ENCODE measurements at regions not wholly inside any gene's neighbourhood (a gene's known extent, or its start where the extent isn't known, plus 50 kb on each side); places are given as distances from the start of the nearest gene placed in this dataset.
A peak's percentile ranks its signal among the peaks of the same experiment; 100 is the strongest.

DNA sequence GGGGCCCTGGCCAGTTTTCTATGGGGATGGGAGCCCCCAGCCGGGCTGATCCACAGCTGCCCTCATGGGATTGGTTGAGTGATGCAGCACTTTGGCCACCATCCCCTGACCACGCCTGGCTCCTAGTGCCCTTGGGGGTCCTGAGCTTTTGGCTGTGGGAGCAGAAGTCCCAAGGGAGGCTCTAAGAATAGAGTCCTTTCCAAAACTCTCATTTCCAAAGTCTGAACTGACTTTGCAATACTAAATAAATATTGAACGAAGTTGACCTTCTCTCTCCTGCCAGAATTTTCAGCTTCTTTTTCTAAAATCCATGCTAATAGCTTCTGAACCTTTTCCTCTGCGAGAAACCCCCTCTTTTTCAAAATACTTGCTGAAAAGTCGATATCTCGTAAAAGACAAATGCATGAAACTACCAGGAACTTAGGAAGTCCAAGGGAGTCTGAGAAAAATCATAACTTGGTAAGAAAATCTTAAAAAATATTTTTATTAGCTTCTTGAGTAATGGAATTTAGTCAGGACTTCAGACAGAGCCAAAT, 62.7 kb upstream of the IGFBP3 start:
- no peak for DNase-seq (ENCODE audit: low spot score)
- no peaks in the 10 kb centered on the region for H3K27me3 ChIP-seq (ENCODE audit: control insufficient read depth in 4 of 4, insufficient read depth in 4 of 4, low read length in 3 of 4)
- no peak overlapping the region for H3K9ac ChIP-seq (ENCODE audit: low read depth in 1 of 2, low read length in 2 of 2)
- H3K4me1 ChIP-seq (ENCODE audit: control insufficient read depth in 4 of 4, insufficient read depth in 4 of 4, low read length in 3 of 4) = peaks cover 0 to 18% (median 11%) of the 10 kb centered on the region in 4 donors
- no peak overlapping the region for H3K4me3 ChIP-seq (ENCODE audit: low read depth in 1 of 3, low read length in 3 of 3)
- H3K9me3 ChIP-seq (ENCODE audit: control insufficient read depth in 4 of 4, low read length in 3 of 4) = no peaks in the 10 kb centered on the region
- H3K27ac ChIP-seq (ENCODE audit: low read depth in 1 of 2, low read length in 2 of 2) = no peak overlapping the region
- TF ChIP-seq HNF4A (conservative IDR thresholded peaks at IDR 0.05) (peak; percentile 45 to 51), EGR1 (IDR thresholded peaks at IDR 0.05; ENCODE audit: low read depth in 2 of 2) (no peak), RAD21 (IDR thresholded peaks at IDR 0.05) (peak in 1 of 2 donors; percentile 22), GABPA (IDR thresholded peaks at IDR 0.05 in 1 of 2, conservative IDR thresholded peaks at IDR 0.05 in 1 of 2) (no peak), SP1 (IDR thresholded peaks at IDR 0.05) (peak; percentile 22), RXRA (IDR thresholded peaks at IDR 0.05) (peak in 1 of 2 donors; percentile 22)
- 44% methylated on average over 6 of the region's 6 CpGs for WGBS
- H3K36me3 ChIP-seq (ENCODE audit: control insufficient read depth in 4 of 4, insufficient read depth in 3 of 4, low read depth in 1 of 4, low read length in 3 of 4) = no peaks in the 10 kb centered on the region

DNA sequence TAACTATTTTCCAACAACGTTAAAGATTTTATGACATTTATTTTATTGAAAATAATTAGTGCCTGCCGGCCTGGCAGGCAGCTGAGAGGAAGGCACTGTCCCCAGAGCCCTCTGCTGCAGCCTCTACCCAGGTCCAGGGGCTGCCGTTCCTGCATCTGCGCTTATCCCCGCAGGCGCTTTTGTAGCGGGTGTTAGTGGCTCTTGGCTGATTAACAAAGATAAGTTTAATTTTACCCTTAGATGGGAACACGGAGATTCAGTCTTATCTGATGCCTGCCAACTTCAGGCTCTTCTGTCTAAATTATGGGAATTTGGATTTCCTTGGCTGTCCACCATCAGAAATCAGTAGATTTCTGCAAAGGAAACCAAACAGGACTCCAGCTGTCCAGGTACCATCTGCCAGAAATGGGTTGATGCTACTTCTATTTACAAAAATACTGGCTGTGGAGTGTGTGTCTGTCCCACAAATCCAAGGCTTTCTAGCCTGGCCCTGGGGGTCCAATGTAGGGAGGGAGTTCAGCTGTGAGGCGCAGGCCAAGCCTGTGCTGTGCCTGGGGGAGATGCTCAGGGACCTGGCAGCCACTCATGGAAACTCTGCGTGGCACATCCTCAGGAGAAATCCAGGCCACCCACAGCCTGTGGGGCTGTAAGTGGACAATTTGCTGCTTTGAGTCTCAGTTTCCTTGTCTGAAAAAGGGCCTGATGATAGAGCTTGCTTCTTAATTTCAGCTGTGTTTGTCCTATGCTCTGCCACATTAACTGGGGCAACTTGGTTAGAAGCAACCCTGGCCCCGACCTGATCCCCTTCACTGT, 62.0 kb upstream of the IGFBP3 start:
- no peak overlapping the region for H3K27ac ChIP-seq (ENCODE audit: low read depth in 1 of 2, low read length in 2 of 2)
- no peaks in the 10 kb centered on the region for H3K36me3 ChIP-seq (ENCODE audit: control insufficient read depth in 4 of 4, insufficient read depth in 3 of 4, low read depth in 1 of 4, low read length in 3 of 4)
- peak; percentile 30 for DNase-seq (ENCODE audit: low spot score)
- no peak overlapping the region for H3K9ac ChIP-seq (ENCODE audit: low read depth in 1 of 2, low read length in 2 of 2)
- TF ChIP-seq YY1 (IDR thresholded peaks at IDR 0.05) = no peak
- TF ChIP-seq NR2F2 (IDR thresholded peaks at IDR 0.05) = no peak
- no peak for TF ChIP-seq RXRA (IDR thresholded peaks at IDR 0.05)
- no peak for TF ChIP-seq EGR1 (IDR thresholded peaks at IDR 0.05; ENCODE audit: low read depth in 2 of 2)
- TF ChIP-seq, protein P1, sequence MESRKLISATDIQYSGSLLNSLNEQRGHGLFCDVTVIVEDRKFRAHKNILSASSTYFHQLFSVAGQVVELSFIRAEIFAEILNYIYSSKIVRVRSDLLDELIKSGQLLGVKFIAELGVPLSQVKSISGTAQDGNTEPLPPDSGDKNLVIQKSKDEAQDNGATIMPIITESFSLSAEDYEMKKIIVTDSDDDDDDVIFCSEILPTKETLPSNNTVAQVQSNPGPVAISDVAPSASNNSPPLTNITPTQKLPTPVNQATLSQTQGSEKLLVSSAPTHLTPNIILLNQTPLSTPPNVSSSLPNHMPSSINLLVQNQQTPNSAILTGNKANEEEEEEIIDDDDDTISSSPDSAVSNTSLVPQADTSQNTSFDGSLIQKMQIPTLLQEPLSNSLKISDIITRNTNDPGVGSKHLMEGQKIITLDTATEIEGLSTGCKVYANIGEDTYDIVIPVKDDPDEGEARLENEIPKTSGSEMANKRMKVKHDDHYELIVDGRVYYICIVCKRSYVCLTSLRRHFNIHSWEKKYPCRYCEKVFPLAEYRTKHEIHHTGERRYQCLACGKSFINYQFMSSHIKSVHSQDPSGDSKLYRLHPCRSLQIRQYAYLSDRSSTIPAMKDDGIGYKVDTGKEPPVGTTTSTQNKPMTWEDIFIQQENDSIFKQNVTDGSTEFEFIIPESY (IDR thresholded peaks at IDR 0.05) = no peak
- TF ChIP-seq HNF4A (conservative IDR thresholded peaks at IDR 0.05) = no peak
- TF ChIP-seq, protein P2, sequence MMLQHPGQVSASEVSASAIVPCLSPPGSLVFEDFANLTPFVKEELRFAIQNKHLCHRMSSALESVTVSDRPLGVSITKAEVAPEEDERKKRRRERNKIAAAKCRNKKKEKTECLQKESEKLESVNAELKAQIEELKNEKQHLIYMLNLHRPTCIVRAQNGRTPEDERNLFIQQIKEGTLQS (IDR thresholded peaks at IDR 0.05) = no peak
- TF ChIP-seq, protein P3, sequence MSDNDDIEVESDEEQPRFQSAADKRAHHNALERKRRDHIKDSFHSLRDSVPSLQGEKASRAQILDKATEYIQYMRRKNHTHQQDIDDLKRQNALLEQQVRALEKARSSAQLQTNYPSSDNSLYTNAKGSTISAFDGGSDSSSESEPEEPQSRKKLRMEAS (IDR thresholded peaks at IDR 0.05) = no peak
- TF ChIP-seq HNF4G (IDR thresholded peaks at IDR 0.05) = no peak
- TF ChIP-seq, protein P4, sequence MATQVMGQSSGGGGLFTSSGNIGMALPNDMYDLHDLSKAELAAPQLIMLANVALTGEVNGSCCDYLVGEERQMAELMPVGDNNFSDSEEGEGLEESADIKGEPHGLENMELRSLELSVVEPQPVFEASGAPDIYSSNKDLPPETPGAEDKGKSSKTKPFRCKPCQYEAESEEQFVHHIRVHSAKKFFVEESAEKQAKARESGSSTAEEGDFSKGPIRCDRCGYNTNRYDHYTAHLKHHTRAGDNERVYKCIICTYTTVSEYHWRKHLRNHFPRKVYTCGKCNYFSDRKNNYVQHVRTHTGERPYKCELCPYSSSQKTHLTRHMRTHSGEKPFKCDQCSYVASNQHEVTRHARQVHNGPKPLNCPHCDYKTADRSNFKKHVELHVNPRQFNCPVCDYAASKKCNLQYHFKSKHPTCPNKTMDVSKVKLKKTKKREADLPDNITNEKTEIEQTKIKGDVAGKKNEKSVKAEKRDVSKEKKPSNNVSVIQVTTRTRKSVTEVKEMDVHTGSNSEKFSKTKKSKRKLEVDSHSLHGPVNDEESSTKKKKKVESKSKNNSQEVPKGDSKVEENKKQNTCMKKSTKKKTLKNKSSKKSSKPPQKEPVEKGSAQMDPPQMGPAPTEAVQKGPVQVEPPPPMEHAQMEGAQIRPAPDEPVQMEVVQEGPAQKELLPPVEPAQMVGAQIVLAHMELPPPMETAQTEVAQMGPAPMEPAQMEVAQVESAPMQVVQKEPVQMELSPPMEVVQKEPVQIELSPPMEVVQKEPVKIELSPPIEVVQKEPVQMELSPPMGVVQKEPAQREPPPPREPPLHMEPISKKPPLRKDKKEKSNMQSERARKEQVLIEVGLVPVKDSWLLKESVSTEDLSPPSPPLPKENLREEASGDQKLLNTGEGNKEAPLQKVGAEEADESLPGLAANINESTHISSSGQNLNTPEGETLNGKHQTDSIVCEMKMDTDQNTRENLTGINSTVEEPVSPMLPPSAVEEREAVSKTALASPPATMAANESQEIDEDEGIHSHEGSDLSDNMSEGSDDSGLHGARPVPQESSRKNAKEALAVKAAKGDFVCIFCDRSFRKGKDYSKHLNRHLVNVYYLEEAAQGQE (IDR thresholded peaks at IDR 0.05) = no peak
- TF ChIP-seq RAD21 (IDR thresholded peaks at IDR 0.05) = no peak
- no peak for TF ChIP-seq FOXA2 (IDR thresholded peaks at IDR 0.05)
- H3K4me3 ChIP-seq (ENCODE audit: low read depth in 1 of 3, low read length in 3 of 3) = no peak overlapping the region
- H3K4me1 ChIP-seq (ENCODE audit: control insufficient read depth in 4 of 4, insufficient read depth in 4 of 4, low read length in 3 of 4) = peaks cover 0 to 14% (median 11%) of the 10 kb centered on the region in 4 donors
- no peaks in the 10 kb centered on the region for H3K27me3 ChIP-seq (ENCODE audit: control insufficient read depth in 4 of 4, insufficient read depth in 4 of 4, low read length in 3 of 4)
- H3K9me3 ChIP-seq (ENCODE audit: control insufficient read depth in 4 of 4, low read length in 3 of 4) = no peaks in the 10 kb centered on the region
- 85% methylated on average over 11 of the region's 11 CpGs for WGBS

Data from liver (tissue), 7 donors.